ENCODE measurements at regions not wholly inside any gene's neighbourhood (a gene's known extent, or its start where the extent isn't known, plus 50 kb on each side); places are given as distances from the start of the nearest gene placed in this dataset.

DNA sequence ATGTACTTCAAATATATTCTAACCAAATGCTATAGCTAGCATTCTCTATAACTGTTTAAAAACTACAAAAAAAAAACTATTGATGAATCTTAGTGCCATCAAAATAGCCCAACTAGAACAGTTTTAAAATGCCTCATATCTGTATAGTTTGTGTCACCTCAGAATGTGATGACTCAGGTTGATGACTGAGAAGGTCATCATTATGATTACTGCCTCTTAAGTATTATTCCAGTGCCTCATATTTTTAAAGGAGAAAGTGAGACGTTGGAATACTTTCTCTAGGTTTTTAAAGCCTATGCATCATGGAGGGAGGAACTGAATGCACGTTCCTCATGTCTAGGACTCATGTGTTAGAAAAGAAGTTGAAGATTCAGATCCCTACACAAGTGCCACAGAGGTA lies 88.2 kb downstream of the TMA16 start:
- DNase-seq: no peak

DNA sequence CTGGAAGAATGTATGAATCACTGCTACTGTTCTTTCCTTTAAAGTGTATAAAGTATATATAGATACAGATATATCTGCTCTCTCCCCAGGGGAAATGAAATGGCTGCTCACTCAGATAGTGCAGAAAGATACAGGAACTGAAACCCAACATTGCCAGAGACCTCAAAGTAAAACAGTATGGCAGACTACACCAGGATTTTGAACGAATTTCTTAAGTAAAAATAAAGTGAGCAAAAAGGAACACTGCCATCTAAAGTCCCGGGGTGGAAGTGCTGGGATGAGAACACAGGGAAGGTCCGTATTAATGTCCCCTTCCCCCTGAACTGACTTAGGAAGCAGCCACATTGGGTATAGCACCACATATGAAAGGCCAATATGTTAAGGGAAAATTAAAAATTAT lies 93.4 kb downstream of the TMA16 start:
- DNase-seq: no peak

GRCh38 chr4:163588532-163588931 lies 94.0 kb downstream of the TMA16 start:
- no peak for DNase-seq

DNA sequence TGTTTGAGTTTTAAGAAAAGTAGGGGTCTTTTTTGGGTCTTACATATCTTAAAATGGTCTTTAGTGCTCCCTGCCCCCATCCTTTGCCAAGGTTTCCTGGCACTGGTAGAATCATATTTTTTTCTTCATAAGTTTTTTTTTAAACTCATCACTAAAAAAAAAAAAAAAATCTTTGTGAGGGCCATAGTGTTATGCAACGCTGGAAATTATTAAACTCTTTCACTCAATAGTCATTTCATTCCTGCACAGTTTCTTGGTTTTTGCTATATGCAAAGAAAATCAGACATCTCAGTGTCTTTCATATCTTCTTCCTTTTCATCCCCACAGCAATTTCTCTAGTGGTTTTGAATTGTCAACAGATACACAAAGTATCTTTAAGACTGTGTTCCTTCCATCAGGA lies 95.6 kb downstream of the TMA16 start:
- DNase-seq: no peak

DNA sequence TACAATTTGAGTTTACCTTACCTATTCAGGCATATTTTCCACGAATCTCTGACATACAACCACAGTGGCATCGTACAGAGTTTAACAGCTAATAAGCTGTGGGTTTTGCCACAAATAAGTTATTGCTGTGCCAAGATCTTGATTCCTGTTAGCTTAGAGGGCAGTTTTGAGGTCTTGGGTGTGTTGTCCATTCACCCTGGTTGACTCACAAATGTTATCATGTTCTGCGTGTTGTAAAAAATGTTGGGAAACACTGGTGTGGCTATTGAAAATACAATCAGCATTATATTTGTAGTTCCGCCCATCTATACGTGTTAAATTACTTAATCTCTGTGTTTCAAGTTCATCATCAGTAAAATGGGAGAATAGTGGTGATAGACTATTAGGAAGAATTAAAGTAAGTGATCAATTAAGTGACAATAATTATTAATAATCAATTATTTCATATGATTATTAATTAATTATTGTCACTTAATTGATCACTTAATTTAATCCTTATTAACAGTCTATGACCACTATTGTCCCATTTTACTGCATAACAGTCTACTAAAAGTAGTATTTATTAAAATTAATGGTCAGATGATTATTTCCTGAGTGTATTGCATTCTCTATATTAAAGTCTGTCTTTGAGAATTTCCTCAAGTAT lies 96.3 kb downstream of the TMA16 start:
- no peak for DNase-seq

DNA sequence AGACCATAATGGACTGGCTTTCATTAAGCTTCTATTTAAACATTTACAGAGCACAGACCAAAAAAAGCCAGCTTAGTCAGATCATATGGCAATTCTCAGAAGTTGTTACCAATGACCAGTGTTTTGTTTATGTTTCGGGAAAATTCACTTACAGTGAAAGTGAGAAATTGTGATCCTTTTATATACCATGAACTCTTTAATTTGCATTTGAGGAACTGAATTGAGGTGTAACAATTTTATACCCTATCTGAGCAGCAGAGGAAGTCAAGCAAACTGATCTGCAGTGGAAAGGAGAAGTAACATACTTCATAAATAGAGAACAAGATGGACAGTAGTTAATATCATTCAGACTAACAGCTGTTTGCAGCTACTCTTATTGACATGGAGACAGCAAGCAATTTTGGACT lies 97.1 kb downstream of the TMA16 start:
- DNase-seq: no peak

- DNase-seq: no peak
Measured at GRCh38 chr4:163592212-163592611, 97.7 kb downstream of the TMA16 start.

DNA sequence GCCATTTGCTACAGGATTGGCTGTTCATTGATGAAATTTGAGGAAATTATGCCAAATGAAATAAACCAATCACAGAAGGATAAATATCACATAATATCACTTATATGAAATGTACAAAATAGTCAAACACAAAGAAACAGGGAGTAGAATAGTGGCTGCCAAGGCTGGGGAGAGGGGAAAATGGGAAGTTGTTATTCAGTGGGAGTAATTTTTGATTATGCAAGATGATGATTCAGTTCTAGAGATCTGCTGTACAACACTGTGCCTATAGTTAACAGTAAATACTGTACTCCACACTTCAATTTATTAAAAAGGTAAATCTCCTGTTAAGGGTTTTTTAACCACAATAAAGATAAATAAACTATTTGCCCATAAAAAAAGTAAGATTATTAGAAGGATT lies 101.1 kb downstream of the TMA16 start:
- DNase-seq: no peak

DNA sequence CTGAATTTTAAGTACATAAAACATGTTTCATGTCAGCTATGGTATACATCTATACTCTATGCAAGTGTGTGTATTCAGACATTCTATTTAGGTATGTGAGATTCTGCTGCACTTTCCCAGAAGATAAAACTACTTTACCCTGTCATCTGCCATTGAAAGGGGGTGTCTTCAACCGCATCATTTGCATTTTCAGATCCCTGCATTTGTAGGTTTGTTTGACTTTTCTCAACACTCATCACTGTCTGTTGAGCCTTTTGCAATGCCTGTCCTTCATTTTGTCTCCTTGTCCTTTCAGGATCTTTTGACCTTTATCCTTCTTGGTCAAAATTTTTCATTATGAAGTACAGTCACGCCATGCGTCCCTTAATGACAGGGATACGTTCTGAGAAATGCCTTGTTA lies 103.5 kb downstream of the TMA16 start:
- no peak for DNase-seq

DNA sequence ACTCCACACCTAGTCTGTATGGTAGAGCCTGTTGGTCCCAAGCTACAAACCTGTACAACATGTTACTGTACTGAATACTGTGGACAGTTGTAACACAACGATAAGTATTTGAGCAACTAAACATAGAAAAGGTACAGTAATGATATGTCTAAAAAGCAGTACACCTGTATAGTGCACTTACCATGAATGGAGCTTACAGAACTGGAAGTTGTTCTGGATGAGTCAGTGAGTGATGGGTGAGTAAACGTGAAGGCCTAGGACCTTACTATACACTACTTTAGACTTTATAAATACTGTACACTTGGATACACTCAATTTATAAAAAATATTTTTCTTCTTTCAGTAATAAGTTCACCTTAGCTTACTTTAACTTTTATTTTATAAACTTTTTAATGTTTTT lies 104.0 kb downstream of the TMA16 start:
- DNase-seq: no peak

DNA sequence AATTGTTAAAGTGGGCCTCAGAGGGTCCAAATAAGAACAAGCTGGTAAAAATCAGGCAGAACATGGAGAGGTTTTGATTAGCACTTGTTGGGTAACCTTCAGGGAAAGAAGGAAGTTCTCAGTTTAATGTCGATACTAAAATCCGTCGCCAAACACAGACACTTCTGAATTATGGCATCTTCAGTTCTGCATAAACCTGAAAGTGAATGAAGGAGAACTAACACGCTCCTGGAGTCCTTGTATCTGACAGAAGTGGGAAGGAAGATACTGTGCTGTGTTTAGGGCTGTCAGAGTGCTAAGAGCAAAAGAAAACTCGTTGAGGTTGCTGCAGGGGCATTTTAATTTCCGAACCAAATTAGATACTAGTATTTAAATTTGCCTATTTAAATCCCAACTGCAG lies 106.2 kb downstream of the TMA16 start:
- no peak for DNase-seq

GRCh38 chr4:163603257-163603656 lies 108.8 kb downstream of the TMA16 start:
- no peak for DNase-seq

DNA sequence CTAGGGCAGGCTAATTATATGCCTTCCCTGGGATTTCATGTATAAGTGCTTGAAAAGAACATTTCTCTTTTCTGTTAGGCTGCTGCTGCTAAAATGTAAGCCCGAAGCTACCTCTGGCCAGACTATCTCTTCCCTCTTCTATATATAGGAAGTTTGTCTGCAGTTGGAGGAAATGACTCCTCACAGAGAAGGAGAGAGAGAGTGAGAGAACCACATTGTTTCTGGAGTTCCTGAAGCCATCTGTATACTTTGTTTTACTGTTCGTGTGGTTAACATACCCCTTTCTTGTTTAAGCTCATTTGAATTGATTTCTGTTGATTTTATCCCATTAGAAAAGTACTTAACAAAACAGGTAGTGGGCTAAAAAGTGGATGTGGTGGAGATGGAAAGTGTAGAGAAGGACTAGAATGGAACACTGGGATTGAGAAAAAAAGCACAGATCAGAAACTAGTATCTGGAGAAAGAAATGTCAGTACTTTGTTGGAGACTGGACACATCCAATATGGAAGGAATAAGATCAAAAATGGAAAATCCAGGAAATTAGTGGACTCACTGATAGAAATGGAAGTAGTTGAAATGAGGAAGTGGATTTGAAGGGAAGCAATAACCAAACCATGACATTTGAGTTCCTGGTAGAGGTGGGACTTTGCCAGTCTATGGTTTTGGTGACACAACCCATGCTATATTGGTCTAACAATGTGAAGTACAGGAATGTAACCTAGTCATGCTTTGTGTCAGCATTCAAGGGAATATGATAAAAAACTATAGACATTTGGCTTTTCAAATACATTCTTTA lies 112.6 kb downstream of the TMA16 start:
- DNase-seq: no peak

DNA sequence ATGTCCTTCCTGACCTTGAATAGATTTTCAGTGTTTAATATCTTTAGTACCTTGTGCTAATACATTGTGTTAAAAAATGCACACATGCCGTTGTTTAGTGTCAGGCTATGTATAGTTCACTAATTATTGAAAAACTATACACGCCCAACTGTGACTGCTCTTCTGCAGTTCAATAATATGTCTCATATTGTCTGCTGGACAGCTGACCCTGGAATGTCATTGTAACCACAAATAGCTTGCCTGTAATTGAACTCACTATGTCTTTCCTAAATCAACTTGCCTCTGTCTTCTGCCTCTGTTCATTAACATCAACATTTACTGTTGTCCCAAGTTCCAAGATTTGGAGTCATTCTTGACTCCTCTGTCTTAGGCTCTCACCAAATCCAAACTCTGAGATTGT lies 114.5 kb downstream of the TMA16 start:
- no peak for DNase-seq

DNA sequence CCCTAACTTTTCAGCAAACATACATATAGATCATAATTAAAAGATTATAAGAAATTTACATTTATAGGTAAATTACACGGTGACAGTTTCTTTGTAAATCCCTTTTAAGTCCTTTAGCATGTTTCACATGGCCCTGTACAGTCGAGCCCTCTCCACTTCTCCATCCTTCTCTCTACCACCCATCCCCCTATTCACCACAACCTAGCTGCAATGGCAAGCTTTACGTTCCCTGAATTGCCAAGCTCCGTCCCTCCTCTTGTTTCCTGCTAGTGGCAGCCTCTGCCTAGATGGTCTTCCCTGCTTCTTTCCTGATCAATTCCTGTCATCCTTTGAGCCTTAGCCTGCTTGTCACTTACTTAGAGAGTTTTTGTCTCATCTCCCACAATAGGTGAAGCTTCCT lies 116.2 kb downstream of the TMA16 start:
- DNase-seq: no peak

- no peak for DNase-seq
Measured at GRCh38 chr4:163611182-163611581, 116.7 kb downstream of the TMA16 start.

GRCh38 chr4:163611784-163612445 lies 117.4 kb downstream of the TMA16 start:
- DNase-seq: no peak

DNA sequence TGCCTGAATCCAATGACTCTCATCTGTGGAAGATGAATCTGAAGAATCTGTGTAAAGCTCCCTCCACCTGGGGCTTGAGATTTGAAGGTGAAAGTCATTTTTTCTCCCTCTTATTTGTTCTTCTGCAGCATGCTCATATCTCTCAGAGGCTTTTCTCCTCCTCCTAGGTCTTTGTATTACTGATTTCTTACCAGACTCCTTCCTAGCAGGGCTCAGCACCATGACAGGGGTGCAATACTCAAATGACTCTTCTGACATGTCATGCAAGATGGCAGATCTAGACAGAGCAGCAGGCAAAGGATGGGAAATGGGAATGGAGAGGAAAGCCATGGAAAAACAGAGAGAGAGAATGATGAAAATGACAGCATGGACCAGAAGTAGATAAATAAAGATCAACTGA lies 118.3 kb downstream of the TMA16 start:
- DNase-seq: no peak

DNA sequence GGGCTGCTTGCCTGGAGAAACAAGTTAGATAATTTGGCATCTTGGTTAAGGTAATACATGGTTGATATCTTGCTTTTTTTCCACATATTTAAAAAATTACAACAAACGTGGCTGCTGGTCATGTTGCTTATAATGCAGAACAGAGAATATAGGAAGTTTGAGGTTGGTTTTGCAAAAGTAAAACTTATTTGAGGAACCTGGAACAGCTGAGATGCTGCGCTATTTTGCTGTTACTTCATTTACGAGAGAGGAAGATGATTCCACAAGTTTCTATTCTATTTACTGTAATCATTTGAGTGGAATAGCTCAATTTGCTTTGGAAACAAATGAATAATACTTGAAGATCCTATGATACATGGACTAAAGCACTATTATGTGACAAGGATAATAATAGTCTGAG lies 118.9 kb downstream of the TMA16 start:
- no peak for DNase-seq

DNA sequence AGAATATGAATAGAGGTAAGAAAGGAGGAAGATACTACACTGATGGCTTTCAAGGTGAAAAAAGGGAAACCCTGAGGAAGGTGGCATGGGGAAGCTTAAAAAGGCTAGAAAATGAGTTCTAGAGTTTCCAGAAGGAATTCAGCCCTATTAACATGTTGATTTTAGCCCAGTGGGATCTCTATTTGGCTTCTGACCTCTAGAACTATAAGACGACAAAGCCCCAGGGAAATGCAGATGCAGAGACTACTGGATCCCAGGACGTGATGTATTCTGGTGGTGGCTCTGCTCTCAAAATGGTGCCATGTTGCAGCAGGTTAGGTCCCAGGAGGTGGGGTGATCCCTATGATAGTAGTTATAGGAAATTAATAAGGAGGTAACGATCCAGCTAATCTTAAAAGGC lies 120.4 kb downstream of the TMA16 start:
- no peak for DNase-seq

GRCh38 chr4:163618845-163619244 lies 124.4 kb downstream of the TMA16 start:
- no peak for DNase-seq

DNA sequence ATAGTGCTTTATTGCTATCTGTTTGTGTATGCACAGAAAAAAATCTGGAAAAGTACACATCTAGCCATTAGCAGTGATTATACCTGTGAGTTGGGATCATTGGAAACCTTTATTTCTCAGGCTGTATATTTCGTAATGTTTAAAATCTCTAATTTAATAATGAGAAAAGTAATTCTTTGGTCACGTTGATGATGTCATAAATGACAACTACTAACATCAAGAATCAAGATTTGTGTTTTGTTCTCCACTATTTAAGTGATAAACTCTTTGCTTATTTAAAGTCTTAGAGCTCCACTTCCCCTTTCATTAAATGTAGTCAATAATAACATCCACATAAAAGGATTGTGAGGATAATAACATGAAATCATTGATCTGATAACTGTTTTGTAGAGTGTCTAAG lies 126.2 kb downstream of the TMA16 start:
- DNase-seq: no peak

GRCh38 chr4:163621821-163622220 lies 127.3 kb downstream of the TMA16 start:
- DNase-seq: no peak
